HG03159 (cell line): ENCODE measurements at regions not wholly inside any gene's neighbourhood (a gene's known extent, or its start where the extent isn't known, plus 50 kb on each side); places are given as distances from the start of the nearest gene placed in this dataset.

Experiments used
- ATAC-seq: cut with Tn5 transposase; IDR thresholded peaks from one replicate; pipeline ENCODE4 v1.9.1; 2021; ENCODE audit warnings: mild to moderate bottlenecking, moderate library complexity; ENCODE audit not compliant: unreplicated experiment

DNA sequence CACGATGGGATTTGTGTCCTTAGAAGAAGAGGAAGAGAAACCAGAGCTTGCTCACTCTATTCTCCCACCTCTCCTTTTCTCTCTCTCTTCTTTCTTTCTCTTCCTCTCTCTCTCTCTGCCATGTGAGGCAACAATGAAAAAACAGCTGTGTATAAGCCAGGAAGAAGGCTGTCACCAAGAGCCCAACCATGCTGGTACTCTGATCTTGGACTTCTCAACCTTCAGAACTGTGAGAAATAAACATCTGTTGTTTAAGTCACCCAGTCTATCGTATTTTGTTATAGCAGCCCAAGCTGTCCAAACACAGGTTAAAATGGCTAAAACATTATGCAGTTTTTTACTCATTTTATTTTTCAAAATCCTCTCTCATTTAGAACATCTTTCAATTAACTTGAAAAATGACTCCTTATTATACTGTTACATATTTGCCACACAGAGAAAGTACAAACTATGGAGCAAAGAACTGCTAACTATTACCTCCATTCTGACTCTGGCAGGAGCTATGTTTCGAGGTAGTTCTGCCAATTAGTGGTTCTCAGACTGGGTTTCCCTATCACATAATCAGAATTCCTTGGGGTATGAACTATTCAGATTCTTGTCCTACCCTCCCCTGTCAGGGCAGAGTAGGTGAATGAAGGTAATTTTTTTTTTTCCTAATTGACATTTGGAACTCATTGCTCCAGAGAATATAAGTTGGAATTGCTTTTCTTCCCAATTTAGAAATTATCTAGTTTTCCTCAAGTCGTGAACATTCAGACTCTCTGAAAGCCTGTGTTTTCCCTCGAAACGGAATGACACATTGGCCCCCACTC lies 434.6 kb downstream of the ENC1 start:
- ATAC-seq, result no peak

DNA sequence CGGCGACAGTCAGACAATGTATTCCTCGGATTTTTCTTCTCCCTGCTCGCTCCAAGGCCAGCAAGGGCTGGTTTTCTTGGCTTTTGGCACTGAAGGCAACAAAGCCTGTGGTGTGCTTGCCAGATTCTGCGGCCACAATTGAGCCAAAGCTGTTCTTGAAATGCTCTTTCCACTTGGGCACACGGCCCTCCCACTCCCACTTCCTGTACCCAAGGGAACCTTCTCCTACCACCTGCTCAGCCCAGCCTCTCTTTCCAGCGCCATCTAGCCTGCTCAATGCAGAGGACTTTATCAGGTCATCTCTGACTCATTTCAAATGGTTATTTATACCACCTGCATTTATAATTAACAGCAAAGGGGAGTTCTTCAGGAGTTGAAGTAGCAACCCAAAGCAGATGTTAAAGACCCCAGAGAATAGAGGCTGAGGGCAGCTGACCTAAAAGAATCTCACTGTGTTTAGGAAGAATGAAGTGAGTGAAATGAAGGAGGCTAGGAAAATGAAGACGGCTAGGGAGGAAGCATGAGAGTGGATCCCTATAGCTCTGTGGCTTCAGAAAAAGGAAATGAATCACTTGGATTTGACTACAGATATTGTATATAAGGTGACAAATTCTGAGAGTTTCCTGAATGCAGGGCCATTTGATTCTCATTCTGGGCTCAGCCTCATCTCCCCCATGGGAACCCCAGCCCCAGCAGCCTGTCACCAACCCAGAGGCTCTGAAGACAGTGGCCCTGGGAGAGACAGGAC lies 439.0 kb downstream of the ENC1 start:
- peak; percentile 68 for ATAC-seq

DNA sequence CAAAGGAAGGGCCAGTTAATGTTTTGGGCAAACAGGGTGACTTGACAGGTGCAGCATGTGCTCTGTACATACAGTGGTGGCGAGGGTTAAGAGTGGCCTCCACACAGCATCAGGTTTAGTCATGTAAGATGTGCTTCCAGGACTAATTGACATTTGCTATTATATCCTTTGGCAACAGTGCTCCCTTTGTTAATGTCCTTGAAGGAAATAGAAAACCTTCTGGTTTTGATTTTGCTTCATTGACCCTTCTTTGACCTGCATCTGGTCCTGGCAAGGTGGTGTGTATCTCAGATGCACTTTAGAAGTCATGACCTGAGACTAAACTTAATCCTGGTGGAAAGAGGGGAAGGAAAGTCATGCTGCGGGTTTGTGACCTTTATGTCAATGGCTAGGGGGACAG lies 440.0 kb downstream of the ENC1 start:
- ATAC-seq, result no peak

DNA sequence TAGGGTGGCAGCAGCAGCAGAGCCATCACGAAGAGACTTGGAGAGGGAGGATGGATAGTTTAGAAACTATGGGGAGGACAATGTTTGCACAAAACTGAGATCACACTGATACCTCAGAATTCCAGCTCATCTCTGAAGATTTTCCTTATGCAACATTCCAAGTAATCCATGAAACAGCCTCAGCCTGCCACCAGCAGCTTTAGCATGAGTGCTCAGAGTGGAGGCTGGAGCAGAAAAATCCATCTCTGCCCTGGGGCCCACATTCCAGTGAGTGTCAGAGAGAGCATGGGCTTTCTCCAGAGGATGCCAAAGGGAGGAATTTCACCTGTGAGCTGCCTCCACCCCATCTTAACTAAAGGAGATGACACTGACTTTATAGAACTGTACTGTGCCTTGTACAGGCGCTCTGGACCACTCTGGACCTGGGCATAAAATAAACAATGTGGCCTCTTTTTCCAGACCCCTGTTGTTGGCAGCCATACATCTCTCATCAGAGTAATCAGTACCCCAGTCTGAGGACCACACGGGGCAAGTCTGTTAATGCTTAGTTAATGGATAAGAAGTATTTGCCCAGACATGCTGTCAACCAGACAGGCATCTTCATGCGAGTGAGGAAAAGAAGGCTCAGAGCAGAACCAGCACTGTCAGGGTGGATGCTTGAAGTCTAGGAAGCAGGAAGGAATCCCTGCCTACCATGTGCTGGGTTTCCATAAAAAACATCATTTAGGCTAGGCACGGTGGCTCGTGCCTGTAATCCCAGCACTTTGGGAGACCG lies 440.9 kb downstream of the ENC1 start:
- no peak for ATAC-seq

DNA sequence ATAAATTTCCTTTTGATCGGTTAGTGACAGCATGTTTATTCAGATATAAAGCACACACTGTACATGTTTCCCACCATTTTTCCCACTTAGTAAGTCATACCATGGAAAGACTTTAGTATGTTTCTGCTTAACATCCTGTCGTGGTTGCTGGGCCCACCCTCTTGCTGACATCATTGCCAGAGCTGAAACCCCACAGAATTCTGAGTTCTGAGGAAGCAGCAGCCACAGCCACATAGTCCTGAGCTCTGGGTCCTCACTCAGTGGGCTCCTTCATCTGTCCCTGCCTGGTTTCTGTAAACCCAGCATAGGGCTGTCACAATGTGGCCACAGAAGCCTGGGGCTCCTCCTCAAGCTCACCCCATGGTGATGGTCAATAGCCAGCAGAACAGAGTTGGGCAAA lies 441.5 kb downstream of the ENC1 start:
- no peak for ATAC-seq

DNA sequence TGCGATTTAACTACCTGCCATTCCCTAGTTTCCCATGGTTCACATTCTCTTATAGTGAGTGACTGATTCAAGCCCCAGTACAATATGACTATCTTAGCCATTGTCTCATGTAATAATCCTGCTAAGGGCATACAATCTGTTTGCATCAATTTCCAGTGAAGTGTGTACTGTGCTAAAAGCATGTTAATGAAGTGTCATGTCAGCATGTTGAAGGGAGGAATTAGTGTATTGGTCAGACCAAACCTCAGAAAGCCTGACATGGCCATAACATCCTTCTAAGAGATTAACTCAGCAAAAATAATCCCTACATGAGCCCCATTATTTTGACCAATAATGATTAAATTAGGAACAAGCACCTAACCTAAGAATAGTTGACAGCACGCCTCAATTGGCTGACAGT lies 442.4 kb downstream of the ENC1 start:
- ATAC-seq, result no peak

DNA sequence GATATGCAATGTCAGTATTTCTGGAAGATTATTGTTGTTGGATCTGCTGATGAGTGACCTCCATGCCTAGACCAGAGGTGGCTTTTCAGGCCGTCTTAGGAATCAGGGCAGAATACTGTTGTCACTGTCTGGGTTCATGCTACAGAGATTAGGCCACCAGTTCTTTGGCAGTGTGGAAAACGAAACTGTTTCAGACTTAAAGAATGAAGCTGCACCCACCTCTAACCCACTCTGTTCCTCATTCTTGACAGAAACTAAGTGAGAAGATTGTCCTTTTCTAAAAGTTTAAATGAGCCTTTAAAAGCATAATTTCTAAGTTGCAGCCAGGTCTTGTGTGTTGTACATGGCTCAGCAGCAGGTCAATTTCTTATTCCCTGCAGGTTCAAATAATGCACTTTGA lies 444.3 kb downstream of the ENC1 start:
- peak; percentile 87 for ATAC-seq

DNA sequence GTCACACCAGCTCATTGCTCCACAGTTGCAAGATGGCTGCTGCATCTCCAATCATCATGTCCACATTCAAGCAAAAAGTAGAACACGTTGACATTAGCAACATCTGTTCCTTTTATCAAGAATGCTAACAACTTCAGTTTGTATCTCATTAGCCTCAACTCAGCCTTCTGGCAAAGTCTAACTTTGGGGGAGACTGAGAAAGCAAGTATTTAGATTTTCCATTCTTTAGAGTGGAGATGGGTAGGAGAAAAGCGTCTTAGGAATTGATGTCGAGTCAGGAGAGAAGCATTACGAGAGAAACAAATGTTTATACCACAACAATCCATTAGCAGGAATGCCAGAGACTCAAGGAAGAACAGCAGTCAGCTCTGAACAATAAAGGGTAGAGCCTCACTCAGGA lies 446.3 kb downstream of the ENC1 start:
- ATAC-seq, result no peak

DNA sequence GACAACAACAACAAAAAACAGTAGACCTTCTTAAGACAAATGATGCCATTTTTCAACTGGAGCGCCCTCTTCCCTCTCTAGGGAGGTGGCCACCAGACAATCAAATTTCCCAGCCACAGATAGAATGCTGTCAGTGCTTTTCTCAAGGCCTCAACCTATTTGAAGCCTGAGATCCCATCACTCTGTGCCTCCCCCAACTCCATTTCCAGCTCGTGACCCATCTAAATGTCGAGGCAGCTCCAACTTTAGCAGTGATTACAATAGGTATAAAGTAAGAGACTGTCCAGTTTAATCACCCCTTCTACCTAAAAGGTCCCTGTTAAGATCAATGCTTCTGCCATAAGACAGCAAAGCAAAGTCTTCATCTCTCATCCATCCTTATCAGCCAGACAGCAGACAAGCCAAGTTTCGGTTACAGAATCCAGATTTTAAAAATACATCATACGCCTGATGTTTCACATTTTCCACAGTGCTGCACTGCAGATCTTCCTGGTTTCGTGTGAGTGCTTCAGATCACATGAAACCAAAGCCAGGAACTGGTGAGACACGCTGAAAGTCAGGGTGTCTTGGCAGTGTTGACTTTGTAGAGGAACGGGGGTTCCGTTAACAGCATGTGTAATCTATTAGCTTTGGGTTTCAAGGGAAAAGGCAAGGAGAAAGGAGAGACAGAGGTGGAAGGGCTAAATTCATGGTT lies 447.8 kb downstream of the ENC1 start:
- no peak for ATAC-seq

DNA sequence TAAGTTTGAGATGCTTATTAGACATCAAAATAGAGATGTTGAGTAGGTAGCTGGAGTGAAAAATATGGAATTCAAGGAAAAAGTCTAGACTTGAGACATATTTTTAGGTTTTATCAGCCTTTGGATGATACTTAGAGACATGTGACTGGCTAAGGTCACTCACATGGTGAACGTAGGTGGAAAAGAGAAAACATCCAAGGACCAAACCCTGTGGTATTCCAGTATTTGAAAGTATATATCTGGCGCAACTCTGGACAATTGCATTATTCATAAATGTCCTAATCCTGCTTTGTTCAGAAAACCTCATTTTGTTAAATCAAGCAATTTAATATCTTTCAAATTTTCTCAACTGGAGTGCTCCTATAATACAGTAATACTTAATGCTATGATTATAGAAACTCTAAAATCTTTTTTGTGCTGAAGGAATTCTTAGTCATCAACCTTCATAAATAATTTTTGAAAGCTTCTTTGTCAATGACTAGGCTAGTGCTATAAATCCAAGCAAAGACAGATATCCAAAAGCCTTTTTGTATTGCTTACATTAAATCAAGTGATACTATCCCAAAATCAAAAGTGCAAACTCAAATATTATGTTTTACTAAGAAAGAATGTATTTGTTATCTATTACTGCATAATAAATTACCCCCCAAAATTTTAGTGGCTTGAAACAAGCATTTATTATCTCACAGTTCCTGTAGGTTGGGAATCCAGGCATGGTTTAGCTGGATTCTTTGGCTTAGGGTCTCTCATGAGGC lies 452.0 kb downstream of the ENC1 start:
- no peak for ATAC-seq

DNA sequence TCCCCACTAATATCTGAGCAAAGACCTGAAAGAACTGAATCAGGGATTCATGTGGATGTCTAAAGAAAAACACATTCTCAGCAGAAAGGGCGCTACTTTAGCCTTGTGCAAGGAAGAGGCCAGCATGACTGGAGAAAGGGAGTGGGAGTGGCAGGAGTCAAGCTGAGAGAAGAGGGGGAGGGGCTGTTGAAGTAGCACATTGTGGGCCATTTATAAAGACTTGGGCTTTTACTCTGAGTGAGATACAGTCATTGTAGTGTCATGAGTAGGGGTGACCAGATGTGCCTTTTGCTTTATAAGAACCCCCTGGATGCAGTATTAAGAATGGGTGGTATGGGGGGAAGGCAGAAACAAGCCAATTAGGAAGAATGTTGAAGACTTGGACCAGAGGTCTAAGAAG lies 452.8 kb downstream of the ENC1 start:
- no peak for ATAC-seq

DNA sequence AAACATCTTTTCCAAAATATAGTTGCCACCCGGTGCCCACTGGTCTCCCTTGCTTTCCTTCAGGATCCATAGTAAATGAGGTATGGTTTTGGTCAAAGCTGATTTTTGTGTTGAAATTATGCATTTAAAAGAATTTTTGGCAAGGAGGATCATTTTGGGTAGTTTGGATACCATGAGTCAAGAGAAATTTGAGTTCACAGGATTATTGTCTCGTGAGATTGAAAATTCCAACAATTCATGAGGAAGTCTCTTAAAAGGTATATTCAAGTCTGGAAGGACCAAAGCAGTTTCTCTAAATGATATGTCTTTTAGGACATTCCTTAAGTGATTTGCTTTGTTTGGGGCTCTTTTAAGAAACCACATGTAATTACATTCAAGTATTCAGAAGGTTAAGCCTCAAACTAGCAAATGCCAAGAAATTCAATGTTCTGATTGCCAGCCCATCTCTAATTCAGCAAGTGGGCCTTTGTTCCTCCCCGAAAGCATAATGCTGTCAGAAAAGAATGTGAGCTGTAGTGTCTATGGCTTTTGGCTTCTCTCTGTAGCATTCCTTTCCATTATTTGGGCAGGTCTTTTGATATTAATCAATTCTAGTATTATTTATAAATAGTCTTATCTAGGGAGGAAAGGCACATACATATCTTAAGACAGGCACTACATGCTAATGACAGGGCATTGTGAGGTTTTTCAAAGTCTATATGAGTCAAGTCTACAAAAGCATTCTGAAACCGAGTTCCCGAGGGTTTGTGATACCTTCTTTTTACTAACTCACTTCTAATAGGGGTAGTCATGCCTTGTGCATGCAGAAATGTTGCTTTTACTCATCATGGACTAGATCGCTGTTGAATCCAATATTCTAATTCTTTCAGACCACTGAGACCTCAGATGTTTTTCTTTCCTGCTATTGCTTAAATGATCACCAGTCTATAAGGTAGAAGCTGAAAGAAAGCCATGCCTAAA lies 453.9 kb downstream of the ENC1 start:
- no peak for ATAC-seq

DNA sequence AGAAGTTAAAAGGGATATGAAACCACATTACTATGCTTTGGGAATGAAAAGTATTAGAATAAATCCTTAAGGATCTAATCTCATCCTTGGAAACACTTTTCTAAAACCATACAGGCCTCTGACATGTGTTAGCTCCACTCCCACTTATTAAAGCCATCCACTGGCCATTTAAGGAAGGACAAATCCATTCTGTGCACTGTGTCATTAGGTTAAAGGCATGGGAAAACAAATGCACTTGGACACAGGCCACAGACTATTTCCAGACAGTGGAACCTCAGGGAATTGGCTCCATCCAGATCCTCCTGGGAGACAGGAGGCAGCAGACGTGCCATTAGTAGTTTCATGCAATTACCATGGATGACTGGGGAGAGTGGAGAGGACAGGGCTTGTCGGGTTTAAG lies 454.9 kb downstream of the ENC1 start:
- ATAC-seq, result no peak

DNA sequence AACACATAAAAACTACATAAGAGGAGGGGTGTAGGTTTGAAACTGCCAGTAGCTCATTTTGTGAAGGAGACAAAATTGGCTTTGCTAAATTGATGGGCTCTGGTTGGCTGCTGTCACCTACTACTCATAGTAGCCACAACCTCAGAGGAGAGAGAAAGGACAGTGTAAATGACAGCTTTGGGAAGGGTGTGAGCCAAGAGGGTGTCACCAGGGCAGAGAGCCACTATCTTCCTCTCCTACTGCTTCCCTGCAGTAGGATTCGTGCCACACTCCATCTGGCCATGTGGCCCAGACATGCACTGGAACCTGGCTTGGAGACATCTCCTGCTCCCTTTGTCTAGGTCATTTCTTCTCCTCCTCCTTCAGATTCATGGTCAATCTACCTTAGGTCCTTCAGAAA lies 455.9 kb downstream of the ENC1 start:
- ATAC-seq, result no peak

DNA sequence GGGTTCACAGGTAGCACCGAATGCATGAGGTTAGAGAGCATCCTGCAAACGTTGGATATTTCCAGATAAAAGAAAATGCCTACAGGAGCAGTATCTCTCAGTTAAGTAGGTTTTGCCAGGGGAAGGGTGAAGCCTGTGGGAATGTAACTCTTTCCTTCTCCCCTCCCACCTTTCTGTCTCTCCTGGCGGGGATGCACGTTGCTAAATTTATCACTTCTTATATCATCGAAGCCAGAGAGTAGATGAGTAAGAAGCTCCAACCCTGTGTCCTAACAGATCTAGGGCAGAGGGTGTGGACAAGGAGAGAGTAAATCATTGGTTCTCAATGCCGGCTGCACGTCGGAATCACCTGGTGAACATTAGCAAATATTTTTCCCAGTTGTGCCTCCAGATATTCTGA lies 457.5 kb downstream of the ENC1 start:
- ATAC-seq, result no peak

DNA sequence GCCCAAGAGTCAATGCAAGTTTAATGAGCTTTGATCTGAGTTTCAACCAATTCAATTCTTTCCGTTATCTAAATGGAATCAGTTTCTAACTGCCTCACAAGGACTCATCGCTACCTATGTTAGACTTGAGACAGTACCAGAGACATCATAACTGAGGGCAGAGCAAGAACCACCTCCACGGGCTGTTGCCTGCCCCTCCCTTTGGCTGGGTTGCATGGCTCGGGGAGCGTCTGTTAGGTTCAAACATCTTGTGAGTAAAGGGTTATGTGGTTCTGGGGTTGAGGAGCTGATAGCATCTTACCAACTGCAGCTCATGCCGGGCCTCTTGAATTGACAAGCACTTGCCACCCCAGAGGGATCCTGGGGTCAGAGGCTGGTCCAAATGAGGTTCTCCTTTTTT lies 457.9 kb downstream of the ENC1 start:
- no peak for ATAC-seq

DNA sequence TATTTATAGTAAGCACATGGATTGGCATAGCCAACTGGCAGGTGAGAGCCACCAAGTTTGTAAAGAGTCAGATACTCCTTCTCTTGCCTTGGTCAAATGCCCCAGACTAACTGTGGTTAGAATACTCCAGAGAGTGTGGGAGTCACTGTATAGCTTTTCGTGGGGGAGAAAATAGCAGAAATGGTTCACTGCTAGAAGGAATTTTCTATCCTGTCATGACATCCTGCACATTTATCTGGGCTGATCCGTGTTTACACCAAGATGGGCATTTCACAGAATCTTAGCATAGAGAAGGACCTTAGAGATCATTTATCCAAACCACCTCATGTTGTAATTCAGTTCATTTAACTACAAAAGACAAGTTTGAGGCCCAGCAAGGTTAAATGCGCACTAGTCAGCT lies 460.8 kb downstream of the ENC1 start:
- no peak for ATAC-seq

DNA sequence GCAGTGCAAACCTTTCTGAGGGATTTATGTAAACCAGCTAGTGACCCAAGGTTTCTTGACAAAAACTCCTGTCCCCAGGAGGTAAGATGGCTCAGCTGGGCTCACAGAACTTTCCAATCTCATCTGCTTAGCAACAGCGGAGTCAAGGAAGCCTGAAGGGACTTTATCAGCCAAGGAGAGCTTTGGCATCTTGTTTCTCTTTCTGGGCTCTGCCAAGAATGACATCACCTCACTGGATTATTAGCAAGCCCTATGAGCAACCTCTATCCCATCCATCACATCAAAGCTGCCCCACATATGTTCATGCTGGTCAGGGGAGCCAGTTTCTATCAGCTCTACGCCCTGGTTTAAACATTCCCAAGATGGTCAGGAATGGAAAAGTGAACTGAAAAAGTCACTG lies 461.3 kb downstream of the ENC1 start:
- ATAC-seq, result no peak

DNA sequence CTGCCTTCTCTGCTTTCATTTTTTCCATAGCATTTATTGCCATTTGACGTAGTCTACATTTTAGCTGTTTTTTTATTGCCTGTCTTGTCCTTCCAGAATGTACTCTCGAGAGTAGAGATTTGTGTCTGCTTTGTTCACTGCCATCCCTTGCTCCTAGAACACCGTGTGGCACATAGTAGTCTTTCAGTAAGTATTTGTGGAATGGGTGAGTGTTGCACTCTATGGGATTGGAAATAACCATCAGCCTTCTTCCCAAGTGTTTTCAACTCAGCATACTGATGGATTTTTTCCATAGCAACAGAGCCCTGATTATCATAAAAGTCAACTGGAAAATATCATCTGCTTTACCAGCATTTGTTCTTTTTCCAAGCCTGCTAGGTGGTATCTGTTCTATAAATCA lies 462.6 kb downstream of the ENC1 start:
- ATAC-seq, result no peak
